Nephron (organoid): ENCODE measurements at regions not wholly inside any gene's neighbourhood (a gene's known extent, or its start where the extent isn't known, plus 50 kb on each side); places are given as distances from the start of the nearest gene placed in this dataset.

Experiments used
- H3K27ac Mint-ChIP-seq, 3 experiments: 2 replicates each; pipeline ENCODE4 v1.8.0; 2020; ENCODE audit warnings: mixed read lengths in 3 of 3, mild to moderate bottlenecking in 2 of 3, moderate library complexity in 1 of 3
- H3K27me3 Mint-ChIP-seq: 2 replicates; pipeline ENCODE4 v1.8.0; 2021; ENCODE audit warnings: low read depth, mild to moderate bottlenecking, moderate library complexity, mixed read lengths
- H3K36me3 Mint-ChIP-seq: 2 replicates; pipeline ENCODE4 v1.8.0; 2020; ENCODE audit warnings: low read depth, mixed read lengths
- H3K4me1 Mint-ChIP-seq: 2 replicates; pipeline ENCODE4 v1.8.0; 2020; ENCODE audit warnings: mixed read lengths
- H3K4me3 Mint-ChIP-seq, 3 experiments: 2 replicates each; pipeline ENCODE4 v1.8.0; 2020; ENCODE audit warnings: mild to moderate bottlenecking in 3 of 3, mixed read lengths in 3 of 3, moderate library complexity in 2 of 3
- H3K9me3 Mint-ChIP-seq: 2 replicates; pipeline ENCODE4 v1.8.0; 2020; ENCODE audit warnings: mixed read lengths
- CTCF ChIP-seq, 3 experiments: fragments of 200-600 bp; sonication (generic); IDR thresholded peaks; one replicate each; pipeline ENCODE4 v1.5.0; 2021; ENCODE audit warnings: antibody characterized with exemption in 3 of 3; ENCODE audit not compliant: unreplicated experiment in 3 of 3

- no peak overlapping the region for H3K4me3 Mint-ChIP-seq
- no peak for TF ChIP-seq CTCF (IDR thresholded peaks at IDR 0.05; ENCODE audit: unreplicated experiment in 3 of 3)
- no peaks in the 10 kb centered on the region for H3K36me3 Mint-ChIP-seq
- peak overlapping the region; percentile 8 to 87 (median 75) for H3K27ac Mint-ChIP-seq
- peaks cover 15% of the 10 kb centered on the region for H3K27me3 Mint-ChIP-seq
- no peaks in the 10 kb centered on the region for H3K9me3 Mint-ChIP-seq
- peaks cover 82% of the 10 kb centered on the region for H3K4me1 Mint-ChIP-seq
These were observed 414.8 kb downstream of the RPS24 start for GRCh38 chr10:78448470-78448869.

GRCh38 chr10:78448994-78449418, 415.3 kb downstream of the RPS24 start:
- Mint-ChIP-seq H3K4me3 (no peak overlapping the region), H3K9me3 (no peaks in the 10 kb centered on the region), H3K27ac (peak overlapping the region in 2 of 3 experiments; percentile 24 to 49), H3K27me3 (peaks cover 17% of the 10 kb centered on the region), H3K4me1 (peaks cover 78% of the 10 kb centered on the region), H3K36me3 (no peaks in the 10 kb centered on the region)
- TF ChIP-seq CTCF (IDR thresholded peaks at IDR 0.05; ENCODE audit: unreplicated experiment in 3 of 3): no peak

- no peaks in the 10 kb centered on the region for H3K36me3 Mint-ChIP-seq
- peaks cover 20% of the 10 kb centered on the region for H3K27me3 Mint-ChIP-seq
- TF ChIP-seq CTCF (IDR thresholded peaks at IDR 0.05; ENCODE audit: unreplicated experiment in 3 of 3): no peak
- H3K27ac Mint-ChIP-seq: peak overlapping the region in 1 of 3 experiments; percentile 49
- H3K4me3 Mint-ChIP-seq: no peak overlapping the region
- H3K9me3 Mint-ChIP-seq: no peaks in the 10 kb centered on the region
- peaks cover 78% of the 10 kb centered on the region for H3K4me1 Mint-ChIP-seq
These were observed 415.9 kb downstream of the RPS24 start for GRCh38 chr10:78449554-78449953.

- no peaks in the 10 kb centered on the region for H3K9me3 Mint-ChIP-seq
- H3K27me3 Mint-ChIP-seq: peaks cover 19% of the 10 kb centered on the region
- peak overlapping the region in 2 of 3 experiments; percentile 49 to 54 for H3K27ac Mint-ChIP-seq
- no peak for TF ChIP-seq CTCF (IDR thresholded peaks at IDR 0.05; ENCODE audit: unreplicated experiment in 3 of 3)
- no peaks in the 10 kb centered on the region for H3K36me3 Mint-ChIP-seq
- H3K4me3 Mint-ChIP-seq: no peak overlapping the region
- peaks cover 80% of the 10 kb centered on the region for H3K4me1 Mint-ChIP-seq
These were observed 416.6 kb downstream of the RPS24 start for GRCh38 chr10:78450239-78450638.

- H3K27ac Mint-ChIP-seq: peak overlapping the region in 2 of 3 experiments; percentile 25 to 49
- peaks cover 81% of the 10 kb centered on the region for H3K4me1 Mint-ChIP-seq
- H3K36me3 Mint-ChIP-seq: no peaks in the 10 kb centered on the region
- H3K9me3 Mint-ChIP-seq: no peaks in the 10 kb centered on the region
- H3K27me3 Mint-ChIP-seq: peaks cover 16% of the 10 kb centered on the region
- no peak overlapping the region for H3K4me3 Mint-ChIP-seq
- no peak for TF ChIP-seq CTCF (IDR thresholded peaks at IDR 0.05; ENCODE audit: unreplicated experiment in 3 of 3)
These were observed 417.3 kb downstream of the RPS24 start for GRCh38 chr10:78450807-78451485.

- H3K27ac Mint-ChIP-seq: peak overlapping the region in 2 of 3 experiments; percentile 43 to 49
- H3K4me1 Mint-ChIP-seq: peaks cover 79% of the 10 kb centered on the region
- no peak for TF ChIP-seq CTCF (IDR thresholded peaks at IDR 0.05; ENCODE audit: unreplicated experiment in 3 of 3)
- H3K36me3 Mint-ChIP-seq: no peaks in the 10 kb centered on the region
- no peak overlapping the region for H3K4me3 Mint-ChIP-seq
- H3K27me3 Mint-ChIP-seq: peaks cover 16% of the 10 kb centered on the region
- H3K9me3 Mint-ChIP-seq: no peaks in the 10 kb centered on the region
These were observed 417.9 kb downstream of the RPS24 start for GRCh38 chr10:78451592-78451991.
